ENCODE measurements at regions not wholly inside any gene's neighbourhood (a gene's known extent, or its start where the extent isn't known, plus 50 kb on each side); places are given as distances from the start of the nearest gene placed in this dataset.
A peak's percentile ranks its signal among the peaks of the same experiment; 100 is the strongest.
"Not testable (repeated sequence)": the region's sequence is repeated elsewhere in the genome, so short reads cannot be mapped to it uniquely, and the experiment has no call there.

DNA sequence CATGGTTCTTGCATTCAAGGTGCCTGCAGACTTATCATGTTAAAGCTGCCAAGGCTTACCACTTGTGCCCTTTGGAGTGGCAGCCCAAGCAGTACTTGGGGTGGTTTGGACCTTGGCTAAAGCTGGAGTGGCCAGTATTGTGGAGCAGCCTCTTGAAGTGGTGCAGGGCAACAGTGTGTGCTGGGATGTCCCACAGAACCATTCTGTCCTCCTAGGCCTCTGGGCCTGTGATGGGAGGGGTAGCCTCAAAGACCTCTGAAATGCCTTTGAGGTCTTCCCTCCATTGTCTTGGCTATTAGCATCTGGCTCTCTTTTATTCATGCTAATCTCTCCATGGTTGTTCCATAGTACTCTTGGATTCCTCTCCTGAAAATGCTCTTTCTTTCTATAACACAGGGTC is 78.2 kb upstream of the SLC24A4 start:
- TF ChIP-seq, protein P1, sequence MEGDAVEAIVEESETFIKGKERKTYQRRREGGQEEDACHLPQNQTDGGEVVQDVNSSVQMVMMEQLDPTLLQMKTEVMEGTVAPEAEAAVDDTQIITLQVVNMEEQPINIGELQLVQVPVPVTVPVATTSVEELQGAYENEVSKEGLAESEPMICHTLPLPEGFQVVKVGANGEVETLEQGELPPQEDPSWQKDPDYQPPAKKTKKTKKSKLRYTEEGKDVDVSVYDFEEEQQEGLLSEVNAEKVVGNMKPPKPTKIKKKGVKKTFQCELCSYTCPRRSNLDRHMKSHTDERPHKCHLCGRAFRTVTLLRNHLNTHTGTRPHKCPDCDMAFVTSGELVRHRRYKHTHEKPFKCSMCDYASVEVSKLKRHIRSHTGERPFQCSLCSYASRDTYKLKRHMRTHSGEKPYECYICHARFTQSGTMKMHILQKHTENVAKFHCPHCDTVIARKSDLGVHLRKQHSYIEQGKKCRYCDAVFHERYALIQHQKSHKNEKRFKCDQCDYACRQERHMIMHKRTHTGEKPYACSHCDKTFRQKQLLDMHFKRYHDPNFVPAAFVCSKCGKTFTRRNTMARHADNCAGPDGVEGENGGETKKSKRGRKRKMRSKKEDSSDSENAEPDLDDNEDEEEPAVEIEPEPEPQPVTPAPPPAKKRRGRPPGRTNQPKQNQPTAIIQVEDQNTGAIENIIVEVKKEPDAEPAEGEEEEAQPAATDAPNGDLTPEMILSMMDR (IDR thresholded peaks at IDR 0.05; ENCODE audit: low read depth, low read length, missing control alignments), result no peak
- H3K4me3 ChIP-seq (replicated peaks; ENCODE audit: low read depth, low read length), result no peak overlapping the region
- DNase-seq (ENCODE audit: extremely low read depth, low read depth), result no peak

DNA sequence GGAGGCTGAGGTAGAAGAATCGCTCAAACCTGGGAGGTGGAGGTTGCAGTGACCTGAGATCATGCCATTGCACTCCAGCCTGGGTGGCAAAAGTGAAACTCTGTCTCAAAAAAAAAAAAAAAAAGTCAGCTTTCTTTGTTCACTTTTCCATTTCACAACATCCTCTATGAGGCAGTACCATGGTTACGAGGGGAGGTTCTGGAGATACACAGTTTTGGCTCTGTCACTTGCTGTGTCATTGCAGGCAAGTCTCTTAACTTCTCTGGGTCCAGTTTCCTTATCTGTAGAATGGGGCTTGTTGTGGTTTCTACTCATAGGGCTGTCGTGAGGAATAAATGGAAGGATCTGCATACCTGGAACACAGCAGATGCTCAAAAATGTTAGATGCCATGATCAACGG is 75.6 kb upstream of the SLC24A4 start:
- TF ChIP-seq, protein P1 (IDR thresholded peaks at IDR 0.05; ENCODE audit: low read depth, low read length, missing control alignments), result no peak
- no peak overlapping the region for H3K4me3 ChIP-seq (replicated peaks; ENCODE audit: low read depth, low read length)
- DNase-seq (ENCODE audit: extremely low read depth, low read depth), result no peak

DNA sequence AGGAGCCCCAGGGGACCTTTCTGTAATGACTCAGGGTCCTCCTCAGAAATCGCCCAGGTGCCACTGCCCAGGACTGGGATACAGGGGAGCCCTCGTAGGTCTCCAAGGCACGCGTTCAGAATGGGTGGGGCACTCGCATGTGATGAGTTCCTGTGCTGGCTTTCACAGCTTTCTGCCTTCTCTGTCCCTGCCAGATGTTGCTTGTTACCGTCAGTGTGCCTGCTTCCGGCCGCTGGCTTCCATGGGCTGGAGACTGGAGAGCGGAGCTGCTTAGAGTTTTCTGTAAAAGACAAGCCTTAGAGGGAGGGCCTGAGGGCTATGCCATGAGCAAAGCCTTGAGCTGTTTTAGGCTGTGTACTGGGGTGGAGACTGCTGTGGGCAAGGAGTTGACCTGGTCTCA is 75.0 kb upstream of the SLC24A4 start:
- TF ChIP-seq, protein P1 (IDR thresholded peaks at IDR 0.05; ENCODE audit: low read depth, low read length, missing control alignments), result no peak
- H3K4me3 ChIP-seq (replicated peaks; ENCODE audit: low read depth, low read length), result no peak overlapping the region
- DNase-seq (ENCODE audit: extremely low read depth, low read depth), result peak; percentile 11

DNA sequence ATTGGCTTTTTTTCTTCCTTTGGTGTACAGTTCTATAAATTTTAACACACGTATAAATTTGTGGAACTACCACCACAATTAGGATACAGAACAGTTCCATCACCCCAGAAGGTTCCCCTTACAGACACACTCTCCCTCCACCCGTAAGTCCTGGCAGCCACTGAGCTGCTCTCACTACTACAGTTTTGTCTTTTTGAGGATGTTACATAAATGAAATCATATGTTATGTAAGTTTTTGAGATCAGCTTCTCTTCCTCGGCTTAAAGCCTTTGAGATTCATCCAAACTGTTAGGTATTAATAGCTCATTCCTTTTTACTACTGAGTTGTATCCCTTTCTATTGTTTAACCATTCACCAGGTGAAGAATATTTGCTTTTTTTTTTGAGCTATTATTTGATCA is 74.3 kb upstream of the SLC24A4 start:
- TF ChIP-seq, protein P1 (IDR thresholded peaks at IDR 0.05; ENCODE audit: low read depth, low read length, missing control alignments), result no peak
- H3K4me3 ChIP-seq (replicated peaks; ENCODE audit: low read depth, low read length), result no peak overlapping the region
- DNase-seq (ENCODE audit: extremely low read depth, low read depth), result no peak

DNA sequence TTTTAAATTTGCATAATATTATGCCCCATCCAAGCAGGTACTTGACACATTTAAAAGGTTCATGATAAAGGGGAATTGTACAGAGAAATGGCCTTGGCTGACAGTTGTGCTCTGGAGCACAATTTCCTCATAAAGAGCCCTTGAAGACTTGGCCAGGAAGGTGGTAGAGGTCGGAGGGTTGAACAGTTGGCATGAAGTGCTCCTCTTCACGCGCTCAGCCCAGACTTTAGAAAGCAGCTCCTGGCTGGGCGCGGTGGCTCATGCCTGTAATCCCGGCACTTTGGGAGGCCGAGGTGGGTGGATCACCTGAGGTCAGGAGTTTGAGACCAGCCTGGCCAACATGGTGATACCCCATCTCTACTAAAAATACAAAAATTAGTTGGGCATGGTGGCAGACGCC is 72.6 kb upstream of the SLC24A4 start:
- DNase-seq (ENCODE audit: extremely low read depth, low read depth); H3K4me3 ChIP-seq (replicated peaks; ENCODE audit: low read depth, low read length): not testable (repeated sequence)

DNA sequence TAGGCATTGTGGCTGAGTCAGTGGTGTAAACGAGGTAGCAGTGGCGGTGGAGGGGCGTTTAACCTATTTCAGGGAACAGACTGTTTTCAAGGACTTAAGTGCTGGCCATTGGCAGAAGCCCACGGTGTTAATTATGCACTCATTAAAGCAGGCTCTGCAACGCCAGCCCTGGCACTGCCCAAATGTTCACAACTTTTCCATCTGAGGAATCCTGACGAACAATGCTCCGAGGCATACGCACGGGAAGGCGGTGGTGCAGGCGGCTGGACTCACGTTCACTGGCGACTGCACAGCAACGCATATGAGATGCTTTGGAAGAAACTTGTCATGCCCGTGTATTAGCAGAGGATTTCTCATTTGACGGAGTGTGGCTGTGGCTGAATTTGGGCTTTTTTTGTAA is 70.6 kb upstream of the SLC24A4 start:
- TF ChIP-seq, protein P1 (IDR thresholded peaks at IDR 0.05; ENCODE audit: low read depth, low read length, missing control alignments), result no peak
- no peak overlapping the region for H3K4me3 ChIP-seq (replicated peaks; ENCODE audit: low read depth, low read length)
- DNase-seq (ENCODE audit: extremely low read depth, low read depth), result no peak

DNA sequence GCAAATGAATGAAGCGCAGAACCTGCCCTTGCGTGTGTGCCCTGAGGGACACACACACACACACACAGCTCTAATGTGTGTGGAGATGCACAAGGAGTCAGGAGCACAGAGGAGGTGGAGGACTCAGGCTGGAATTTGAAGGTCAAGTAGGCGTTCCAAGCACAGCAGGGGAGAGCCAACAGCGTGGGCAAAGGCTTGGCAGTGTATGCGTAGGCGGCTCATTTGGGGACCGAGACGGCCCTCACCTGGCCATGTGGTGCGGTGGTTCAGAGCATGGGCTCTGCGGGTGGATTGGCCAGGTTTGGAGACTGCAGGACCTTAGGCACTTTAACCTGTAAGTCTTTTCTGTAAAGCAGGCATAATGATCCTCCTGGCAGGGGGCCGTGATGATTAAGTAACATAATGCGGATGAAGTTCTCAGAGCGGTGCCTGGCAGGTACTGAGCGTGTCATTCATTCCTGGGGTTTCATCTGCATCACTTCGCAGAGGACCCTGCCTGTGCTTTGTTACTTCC is 69.5 kb upstream of the SLC24A4 start:
- DNase-seq (ENCODE audit: extremely low read depth, low read depth), result no peak
- TF ChIP-seq, protein P1 (IDR thresholded peaks at IDR 0.05; ENCODE audit: low read depth, low read length, missing control alignments), result no peak
- no peak overlapping the region for H3K4me3 ChIP-seq (replicated peaks; ENCODE audit: low read depth, low read length)

Measured in HFF-Myc (cell line).